ENCODE measurements at regions not wholly inside any gene's neighbourhood (a gene's known extent, or its start where the extent isn't known, plus 50 kb on each side); places are given as distances from the start of the nearest gene placed in this dataset.

GRCh38 chr2:47237375-47238334 is 61.3 kb upstream of the CALM2 start (continued):
- TF ChIP-seq GATA2 (CRISPR knock-in tag; IDR thresholded peaks at IDR 0.05) (peak; percentile 72), HDGF (IDR thresholded peaks at IDR 0.05) (no peak), GTF2E2 (tag; IDR thresholded peaks at IDR 0.05) (no peak), NR2C2 (CRISPR knock-in tag; IDR thresholded peaks at IDR 0.05) (0 out of 2 replicates have a peak, but pooled peaks have one; percentile 13), NR2C2 (tag; IDR thresholded peaks at IDR 0.05) (no peak), HMG20B (CRISPR knock-in tag; IDR thresholded peaks at IDR 0.05) (no peak), HBP1 (CRISPR knock-in tag; IDR thresholded peaks at IDR 0.05) (no peak), HDAC1 (IDR thresholded peaks at IDR 0.05) (peak in 1 of 2 experiments; percentile 76; a peak in 2 of 4 replicates), MAFK (IDR thresholded peaks at IDR 0.05; ENCODE audit: low read length) (0 out of 2 replicates have a peak, but pooled peaks have one; percentile 4), ZFP36 (IDR thresholded peaks at IDR 0.05; ENCODE audit: low read depth, low read length, partially characterized antibody) (no peak), RAD51 (IDR thresholded peaks at IDR 0.05; ENCODE audit: borderline replicate concordance, low read depth) (peak; percentile 25; the same call in 1 of the 2 replicates), MEF2D (tag; conservative IDR thresholded peaks at IDR 0.05; ENCODE audit: low read depth) (0 out of 2 replicates have a peak, but pooled peaks have one; percentile 22), ETV6 (IDR thresholded peaks at IDR 0.05; ENCODE audit: borderline replicate concordance in 1 of 2, low read depth in 2 of 2, low read length in 1 of 2) (no peak), ETV6 (CRISPR knock-in tag; IDR thresholded peaks at IDR 0.05; ENCODE audit: borderline replicate concordance) (no peak), BCOR (IDR thresholded peaks at IDR 0.05) (peak; percentile 15; the same call in 1 of the 2 replicates), CBFA2T3 (IDR thresholded peaks at IDR 0.05) (peak; percentile 88), CREM (IDR thresholded peaks at IDR 0.05; ENCODE audit: low read depth) (0 out of 2 replicates have a peak, but pooled peaks have one; percentile 31), TRIM28 (IDR thresholded peaks at IDR 0.05) (no peak), ATF7 (IDR thresholded peaks at IDR 0.05) (peak; percentile 75; the same call in 1 of the 2 replicates), PHF20 (IDR thresholded peaks at IDR 0.05; ENCODE audit: partially characterized antibody) (no peak), ZNF175 (CRISPR knock-in tag; IDR thresholded peaks at IDR 0.05; ENCODE audit: low read depth) (no peak), ETS1 (conservative IDR thresholded peaks at IDR 0.05; ENCODE audit: control insufficient read depth, low read depth, low read length) (no peak), ZNF24 (IDR thresholded peaks at IDR 0.05) (peak; percentile 75), ZNF511 (CRISPR knock-in tag; IDR thresholded peaks at IDR 0.05) (no peak)
- TF ChIP-seq, protein P1, sequence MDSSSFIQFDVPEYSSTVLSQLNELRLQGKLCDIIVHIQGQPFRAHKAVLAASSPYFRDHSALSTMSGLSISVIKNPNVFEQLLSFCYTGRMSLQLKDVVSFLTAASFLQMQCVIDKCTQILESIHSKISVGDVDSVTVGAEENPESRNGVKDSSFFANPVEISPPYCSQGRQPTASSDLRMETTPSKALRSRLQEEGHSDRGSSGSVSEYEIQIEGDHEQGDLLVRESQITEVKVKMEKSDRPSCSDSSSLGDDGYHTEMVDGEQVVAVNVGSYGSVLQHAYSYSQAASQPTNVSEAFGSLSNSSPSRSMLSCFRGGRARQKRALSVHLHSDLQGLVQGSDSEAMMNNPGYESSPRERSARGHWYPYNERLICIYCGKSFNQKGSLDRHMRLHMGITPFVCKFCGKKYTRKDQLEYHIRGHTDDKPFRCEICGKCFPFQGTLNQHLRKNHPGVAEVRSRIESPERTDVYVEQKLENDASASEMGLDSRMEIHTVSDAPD (CRISPR knock-in tag; IDR thresholded peaks at IDR 0.05) = no peak

All from K562 (cell line).